ENCODE measurements at regions not wholly inside any gene's neighbourhood (a gene's known extent, or its start where the extent isn't known, plus 50 kb on each side); places are given as distances from the start of the nearest gene placed in this dataset.

DNA sequence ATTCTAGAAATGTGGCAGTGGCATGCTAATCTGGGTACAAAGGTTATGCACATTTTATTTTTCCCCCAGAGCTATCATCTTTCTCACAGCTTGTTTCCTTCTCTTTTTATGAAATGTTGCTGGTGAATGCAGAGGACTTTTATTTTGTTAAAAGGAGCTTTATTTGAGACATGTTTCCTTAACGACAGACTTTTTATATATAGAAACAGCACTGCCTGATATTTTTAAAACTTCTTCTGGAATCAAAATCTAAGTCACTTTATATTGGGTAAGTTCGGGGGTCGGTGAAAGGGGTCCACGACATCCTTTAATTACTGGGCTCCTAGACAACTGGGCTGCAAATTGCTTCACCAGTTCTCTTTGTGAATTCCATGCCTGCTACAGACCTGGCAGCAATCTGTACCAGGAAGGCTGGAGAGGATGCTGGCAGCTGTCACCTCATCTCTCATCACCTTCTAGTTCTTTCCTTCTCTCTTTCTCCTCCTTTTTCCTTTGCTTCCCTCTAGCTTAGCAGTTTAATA lies 464.7 kb downstream of the PDCD6IP start:
- TF ChIP-seq, protein P1, sequence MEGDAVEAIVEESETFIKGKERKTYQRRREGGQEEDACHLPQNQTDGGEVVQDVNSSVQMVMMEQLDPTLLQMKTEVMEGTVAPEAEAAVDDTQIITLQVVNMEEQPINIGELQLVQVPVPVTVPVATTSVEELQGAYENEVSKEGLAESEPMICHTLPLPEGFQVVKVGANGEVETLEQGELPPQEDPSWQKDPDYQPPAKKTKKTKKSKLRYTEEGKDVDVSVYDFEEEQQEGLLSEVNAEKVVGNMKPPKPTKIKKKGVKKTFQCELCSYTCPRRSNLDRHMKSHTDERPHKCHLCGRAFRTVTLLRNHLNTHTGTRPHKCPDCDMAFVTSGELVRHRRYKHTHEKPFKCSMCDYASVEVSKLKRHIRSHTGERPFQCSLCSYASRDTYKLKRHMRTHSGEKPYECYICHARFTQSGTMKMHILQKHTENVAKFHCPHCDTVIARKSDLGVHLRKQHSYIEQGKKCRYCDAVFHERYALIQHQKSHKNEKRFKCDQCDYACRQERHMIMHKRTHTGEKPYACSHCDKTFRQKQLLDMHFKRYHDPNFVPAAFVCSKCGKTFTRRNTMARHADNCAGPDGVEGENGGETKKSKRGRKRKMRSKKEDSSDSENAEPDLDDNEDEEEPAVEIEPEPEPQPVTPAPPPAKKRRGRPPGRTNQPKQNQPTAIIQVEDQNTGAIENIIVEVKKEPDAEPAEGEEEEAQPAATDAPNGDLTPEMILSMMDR (IDR thresholded peaks at IDR 0.05; ENCODE audit: low read depth, low read length), result no peak
- TF ChIP-seq EZH2phosphoT487 (IDR thresholded peaks at IDR 0.05; ENCODE audit: low read depth), result no peak
